ENCODE measurements at regions not wholly inside any gene's neighbourhood (a gene's known extent, or its start where the extent isn't known, plus 50 kb on each side); places are given as distances from the start of the nearest gene placed in this dataset.

DNA sequence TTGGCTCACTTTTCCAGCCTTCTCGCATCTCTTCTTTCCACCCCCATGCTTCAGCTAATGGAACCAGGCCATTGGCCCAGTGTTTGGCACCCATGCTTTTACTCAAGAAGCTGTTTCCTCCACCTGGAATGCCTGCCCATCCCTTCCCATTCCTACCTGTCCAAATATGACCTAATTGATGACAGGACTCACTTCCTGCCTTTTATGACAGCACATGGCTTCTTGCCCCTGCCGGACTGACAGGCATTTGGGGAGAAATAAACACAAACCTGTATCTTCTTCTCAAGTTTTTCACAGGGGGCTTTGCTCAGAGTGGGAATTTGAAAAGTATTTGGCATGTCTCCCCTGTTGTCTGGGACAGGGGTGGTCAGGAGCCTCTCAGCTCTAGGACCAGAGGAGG lies 120.1 kb downstream of the ABHD5 start:
- TF ChIP-seq, protein P1, sequence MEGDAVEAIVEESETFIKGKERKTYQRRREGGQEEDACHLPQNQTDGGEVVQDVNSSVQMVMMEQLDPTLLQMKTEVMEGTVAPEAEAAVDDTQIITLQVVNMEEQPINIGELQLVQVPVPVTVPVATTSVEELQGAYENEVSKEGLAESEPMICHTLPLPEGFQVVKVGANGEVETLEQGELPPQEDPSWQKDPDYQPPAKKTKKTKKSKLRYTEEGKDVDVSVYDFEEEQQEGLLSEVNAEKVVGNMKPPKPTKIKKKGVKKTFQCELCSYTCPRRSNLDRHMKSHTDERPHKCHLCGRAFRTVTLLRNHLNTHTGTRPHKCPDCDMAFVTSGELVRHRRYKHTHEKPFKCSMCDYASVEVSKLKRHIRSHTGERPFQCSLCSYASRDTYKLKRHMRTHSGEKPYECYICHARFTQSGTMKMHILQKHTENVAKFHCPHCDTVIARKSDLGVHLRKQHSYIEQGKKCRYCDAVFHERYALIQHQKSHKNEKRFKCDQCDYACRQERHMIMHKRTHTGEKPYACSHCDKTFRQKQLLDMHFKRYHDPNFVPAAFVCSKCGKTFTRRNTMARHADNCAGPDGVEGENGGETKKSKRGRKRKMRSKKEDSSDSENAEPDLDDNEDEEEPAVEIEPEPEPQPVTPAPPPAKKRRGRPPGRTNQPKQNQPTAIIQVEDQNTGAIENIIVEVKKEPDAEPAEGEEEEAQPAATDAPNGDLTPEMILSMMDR (conservative IDR thresholded peaks at IDR 0.05; ENCODE audit: low read depth, low read length) = no peak
- TF ChIP-seq RAD21 (IDR thresholded peaks at IDR 0.05; ENCODE audit: low read length) (no peak), POLR2A (IDR thresholded peaks at IDR 0.05; ENCODE audit: low read depth, low read length) (no peak), NFE2L2 (IDR thresholded peaks at IDR 0.05; ENCODE audit: low read depth, low read length) (no peak), CHD1 (IDR thresholded peaks at IDR 0.05; ENCODE audit: low read depth, low read length) (no peak), MAFK (IDR thresholded peaks at IDR 0.05; ENCODE audit: low read depth, low read length) (no peak), MAZ (IDR thresholded peaks at IDR 0.05; ENCODE audit: borderline replicate concordance, low read depth, low read length) (no peak)
- TF ChIP-seq, protein P2, sequence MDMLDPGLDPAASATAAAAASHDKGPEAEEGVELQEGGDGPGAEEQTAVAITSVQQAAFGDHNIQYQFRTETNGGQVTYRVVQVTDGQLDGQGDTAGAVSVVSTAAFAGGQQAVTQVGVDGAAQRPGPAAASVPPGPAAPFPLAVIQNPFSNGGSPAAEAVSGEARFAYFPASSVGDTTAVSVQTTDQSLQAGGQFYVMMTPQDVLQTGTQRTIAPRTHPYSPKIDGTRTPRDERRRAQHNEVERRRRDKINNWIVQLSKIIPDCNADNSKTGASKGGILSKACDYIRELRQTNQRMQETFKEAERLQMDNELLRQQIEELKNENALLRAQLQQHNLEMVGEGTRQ (IDR thresholded peaks at IDR 0.05; ENCODE audit: low read depth, low read length) = no peak

All from IMR-90 (cell line).